Mammary epithelial cell (primary cell): ENCODE measurements at regions not wholly inside any gene's neighbourhood (a gene's known extent, or its start where the extent isn't known, plus 50 kb on each side); places are given as distances from the start of the nearest gene placed in this dataset.

Experiments
- EZH2 ChIP-seq: IDR thresholded peaks from 2 replicates; pipeline ENCODE4 v1.6.1; 2012; ENCODE audit warnings: low read length, inconsistent platforms, borderline replicate concordance
- TF ChIP-seq, protein P1 (sequence below), 2 donors: IDR thresholded peaks in 1 of 2; conservative IDR thresholded peaks in 1 of 2; 2 replicates each; pipeline ENCODE4 v1.5.1; 2011 to 2012; ENCODE audit warnings: inconsistent platforms in 2 of 2, low read length in 2 of 2, mild to moderate bottlenecking in 2 of 2, control low read depth in 1 of 2, low read depth in 1 of 2; ENCODE audit not compliant: insufficient read depth in 1 of 2; ENCODE audit errors: extremely low read depth in 1 of 2

DNA sequence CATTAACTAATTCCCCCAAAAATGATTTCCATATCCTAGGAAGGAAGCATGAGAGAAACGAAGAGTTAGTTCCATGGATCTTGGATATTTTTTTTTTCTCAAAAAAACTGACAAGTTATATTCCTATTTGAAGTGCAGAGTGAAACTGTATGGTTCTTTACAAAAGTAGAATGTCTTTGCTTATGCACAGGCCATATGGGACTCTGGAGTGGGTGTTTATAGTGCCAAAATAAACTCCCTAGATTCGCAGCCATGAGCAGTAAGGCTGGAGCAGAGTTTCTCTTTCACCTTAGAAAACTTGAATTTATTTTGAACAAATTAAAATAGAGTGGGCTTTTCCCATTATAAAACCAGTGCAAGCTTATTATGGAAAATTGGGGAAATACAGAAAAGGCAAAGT, 239.7 kb downstream of the PDCD6IP start:
- TF ChIP-seq, protein P1, sequence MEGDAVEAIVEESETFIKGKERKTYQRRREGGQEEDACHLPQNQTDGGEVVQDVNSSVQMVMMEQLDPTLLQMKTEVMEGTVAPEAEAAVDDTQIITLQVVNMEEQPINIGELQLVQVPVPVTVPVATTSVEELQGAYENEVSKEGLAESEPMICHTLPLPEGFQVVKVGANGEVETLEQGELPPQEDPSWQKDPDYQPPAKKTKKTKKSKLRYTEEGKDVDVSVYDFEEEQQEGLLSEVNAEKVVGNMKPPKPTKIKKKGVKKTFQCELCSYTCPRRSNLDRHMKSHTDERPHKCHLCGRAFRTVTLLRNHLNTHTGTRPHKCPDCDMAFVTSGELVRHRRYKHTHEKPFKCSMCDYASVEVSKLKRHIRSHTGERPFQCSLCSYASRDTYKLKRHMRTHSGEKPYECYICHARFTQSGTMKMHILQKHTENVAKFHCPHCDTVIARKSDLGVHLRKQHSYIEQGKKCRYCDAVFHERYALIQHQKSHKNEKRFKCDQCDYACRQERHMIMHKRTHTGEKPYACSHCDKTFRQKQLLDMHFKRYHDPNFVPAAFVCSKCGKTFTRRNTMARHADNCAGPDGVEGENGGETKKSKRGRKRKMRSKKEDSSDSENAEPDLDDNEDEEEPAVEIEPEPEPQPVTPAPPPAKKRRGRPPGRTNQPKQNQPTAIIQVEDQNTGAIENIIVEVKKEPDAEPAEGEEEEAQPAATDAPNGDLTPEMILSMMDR (conservative IDR thresholded peaks at IDR 0.05 in 1 of 2, IDR thresholded peaks at IDR 0.05 in 1 of 2; ENCODE audit: extremely low read depth in 1 of 2, insufficient read depth in 1 of 2, low read depth in 1 of 2, low read length in 2 of 2): no peak
- TF ChIP-seq EZH2: no peak
